AG10803 (cell line): ENCODE measurements at regions not wholly inside any gene's neighbourhood (a gene's known extent, or its start where the extent isn't known, plus 50 kb on each side); places are given as distances from the start of the nearest gene placed in this dataset.
"Not testable (repeated sequence)": the region's sequence is repeated elsewhere in the genome, so short reads cannot be mapped to it uniquely, and the experiment has no call there.

ENCODE experiments used
- DNase-seq: peaks from one replicate; pipeline ENCODE4 v3.0.0; 2010; ENCODE audit warnings: low read depth
- H3K4me3 ChIP-seq: 2 replicates; pipeline ENCODE4 v1.5.1; 2011; ENCODE audit warnings: mild to moderate bottlenecking, low read length, control low read depth
- TF ChIP-seq, protein P1 (sequence below): conservative IDR thresholded peaks from 2 replicates; pipeline ENCODE4 v1.5.1; 2011; ENCODE audit warnings: mild to moderate bottlenecking, low read length, control low read depth, inconsistent platforms

DNA sequence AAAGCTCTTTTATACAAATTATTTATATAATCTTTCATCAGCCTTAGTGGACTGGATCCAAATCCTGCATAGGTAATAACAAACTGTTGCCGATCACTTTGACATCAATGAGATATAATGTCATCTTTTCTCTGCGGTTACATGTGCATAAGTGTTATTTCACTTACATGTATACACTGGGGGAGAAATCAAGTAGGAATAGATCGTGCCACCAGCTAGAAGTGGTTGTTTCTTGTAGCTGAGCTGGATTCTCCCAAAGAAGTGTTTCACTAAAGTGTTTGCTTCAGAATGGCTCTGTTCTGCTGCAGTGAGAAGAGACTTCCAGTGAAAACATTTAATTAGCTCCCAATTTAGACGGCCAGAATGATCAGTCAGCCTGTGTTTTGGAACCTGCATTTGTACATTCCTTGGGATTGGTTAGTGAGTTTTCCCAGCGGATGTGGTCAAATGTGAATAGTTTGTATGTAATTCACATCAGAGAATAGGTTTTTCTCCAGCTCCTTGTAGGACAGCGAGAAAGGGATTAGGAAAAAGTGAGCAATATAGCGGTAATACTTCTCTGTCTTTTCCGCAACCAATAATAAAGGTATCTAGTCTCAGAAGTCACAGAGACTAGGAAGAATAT, 163.1 kb upstream of the CCN2 start:
- no peak overlapping the region for H3K4me3 ChIP-seq
- peak; percentile 56 for DNase-seq
- TF ChIP-seq, protein P1, sequence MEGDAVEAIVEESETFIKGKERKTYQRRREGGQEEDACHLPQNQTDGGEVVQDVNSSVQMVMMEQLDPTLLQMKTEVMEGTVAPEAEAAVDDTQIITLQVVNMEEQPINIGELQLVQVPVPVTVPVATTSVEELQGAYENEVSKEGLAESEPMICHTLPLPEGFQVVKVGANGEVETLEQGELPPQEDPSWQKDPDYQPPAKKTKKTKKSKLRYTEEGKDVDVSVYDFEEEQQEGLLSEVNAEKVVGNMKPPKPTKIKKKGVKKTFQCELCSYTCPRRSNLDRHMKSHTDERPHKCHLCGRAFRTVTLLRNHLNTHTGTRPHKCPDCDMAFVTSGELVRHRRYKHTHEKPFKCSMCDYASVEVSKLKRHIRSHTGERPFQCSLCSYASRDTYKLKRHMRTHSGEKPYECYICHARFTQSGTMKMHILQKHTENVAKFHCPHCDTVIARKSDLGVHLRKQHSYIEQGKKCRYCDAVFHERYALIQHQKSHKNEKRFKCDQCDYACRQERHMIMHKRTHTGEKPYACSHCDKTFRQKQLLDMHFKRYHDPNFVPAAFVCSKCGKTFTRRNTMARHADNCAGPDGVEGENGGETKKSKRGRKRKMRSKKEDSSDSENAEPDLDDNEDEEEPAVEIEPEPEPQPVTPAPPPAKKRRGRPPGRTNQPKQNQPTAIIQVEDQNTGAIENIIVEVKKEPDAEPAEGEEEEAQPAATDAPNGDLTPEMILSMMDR = no peak

DNA sequence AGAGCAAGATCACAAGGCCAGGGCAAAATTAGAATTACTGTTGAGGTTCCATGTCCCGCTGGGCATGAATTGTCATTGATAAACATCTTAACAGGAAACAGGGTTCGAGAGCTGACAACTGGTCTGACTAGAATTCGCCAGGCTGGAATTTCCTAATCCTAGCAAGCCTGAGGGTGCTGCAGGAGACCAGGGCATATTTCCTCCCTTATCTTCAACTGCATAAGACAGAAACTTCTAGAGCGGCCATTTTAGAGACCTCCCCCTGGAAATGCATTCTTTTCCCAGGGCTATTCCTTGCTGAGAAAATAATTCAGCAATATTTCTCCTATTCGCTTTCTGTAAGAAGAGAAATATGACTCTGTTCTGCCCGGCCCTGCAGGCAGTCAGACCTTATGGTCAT, 158.6 kb upstream of the CCN2 start:
- H3K4me3 ChIP-seq, DNase-seq: not testable (repeated sequence)

DNA sequence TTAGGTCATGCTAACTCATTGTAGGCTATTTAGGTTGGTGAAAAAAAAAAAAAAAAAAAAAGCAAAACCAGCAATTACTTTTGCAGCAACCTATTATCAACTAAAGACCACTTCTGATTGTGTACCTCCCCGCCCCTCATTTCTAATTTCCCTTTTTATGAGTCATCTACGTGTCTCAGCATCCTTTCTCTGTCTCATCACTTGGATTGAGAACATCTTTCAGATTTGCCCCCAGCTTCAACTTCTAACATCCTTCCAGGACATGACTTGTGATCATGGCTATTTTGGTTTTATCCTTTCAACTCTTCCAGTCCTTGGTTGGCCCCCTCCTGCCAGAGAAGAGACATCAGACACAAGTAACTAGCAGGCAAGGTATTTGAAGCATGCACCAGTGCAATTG, 156.7 kb upstream of the CCN2 start:
- DNase-seq = no peak
- TF ChIP-seq, protein P1 = no peak
- H3K4me3 ChIP-seq = no peak overlapping the region

DNA sequence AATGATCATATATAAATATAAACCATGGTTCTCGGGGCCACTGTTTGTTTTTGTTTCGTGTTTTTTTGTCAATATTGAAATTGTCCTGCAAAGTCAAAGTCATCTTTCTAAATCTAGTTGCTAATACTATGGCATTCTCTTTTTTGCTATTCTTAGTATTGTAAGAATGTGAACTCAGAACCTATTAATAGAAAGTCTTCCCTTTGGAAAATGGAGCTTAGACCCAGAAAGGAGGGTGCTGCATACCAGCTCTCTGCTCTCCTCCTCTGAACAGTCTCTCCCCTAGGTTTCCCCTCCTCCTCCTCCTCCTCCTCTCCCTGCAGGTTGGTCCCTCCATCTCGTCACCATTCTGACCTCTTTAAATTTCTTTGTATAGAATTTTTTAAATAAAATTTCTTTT, 150.4 kb upstream of the CCN2 start:
- H3K4me3 ChIP-seq = no peak overlapping the region
- no peak for DNase-seq
- TF ChIP-seq, protein P1 = no peak

DNA sequence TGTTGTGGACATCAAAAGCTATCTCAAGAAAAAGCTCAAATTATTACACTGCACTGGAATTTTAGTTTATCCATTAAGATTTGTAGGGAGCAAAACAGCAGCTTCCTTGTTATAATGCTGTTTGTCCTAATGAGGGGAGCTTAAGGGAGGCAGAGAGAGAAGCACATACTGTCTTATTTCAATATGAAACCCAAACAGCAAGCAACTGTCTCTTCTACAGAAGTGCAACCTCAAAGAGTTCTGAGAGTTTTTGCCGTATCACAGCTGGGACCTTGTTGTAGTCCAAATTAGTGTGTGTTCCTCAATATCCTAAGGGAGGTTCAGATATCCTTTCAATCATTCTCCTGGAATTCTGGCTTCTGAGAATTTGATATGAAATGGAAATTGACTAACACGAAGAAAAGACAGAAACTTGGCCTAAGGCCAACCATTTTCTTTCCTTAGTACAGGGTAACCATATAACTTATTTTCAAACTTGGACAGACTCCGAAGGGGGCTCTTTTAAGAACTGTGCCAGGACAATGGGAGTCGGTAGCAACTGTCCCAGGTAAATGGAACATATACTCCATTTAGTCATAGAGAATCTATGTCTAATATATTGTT, 149.3 kb upstream of the CCN2 start:
- no peak overlapping the region for H3K4me3 ChIP-seq
- TF ChIP-seq, protein P1 = no peak
- no peak for DNase-seq

DNA sequence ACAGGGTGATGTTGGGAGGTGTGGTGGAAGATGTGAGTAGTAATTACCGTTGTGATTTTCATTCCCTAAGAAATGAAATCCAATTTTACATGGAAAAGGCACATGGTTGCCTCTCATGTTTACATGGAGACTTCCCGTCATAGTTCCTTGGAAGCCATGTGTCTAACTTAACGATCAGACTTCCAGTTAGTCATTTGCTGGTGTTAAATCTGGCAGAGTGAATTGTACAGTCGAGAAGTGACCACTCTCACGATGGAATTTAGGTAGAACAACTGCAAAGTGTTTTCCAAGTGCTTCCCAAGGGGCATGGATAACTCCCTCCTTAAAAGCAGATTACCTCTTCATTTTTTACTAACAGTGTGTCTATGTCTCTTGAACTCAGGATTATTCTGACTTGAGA, 145.8 kb upstream of the CCN2 start:
- TF ChIP-seq, protein P1 = no peak
- peak; percentile 61 for DNase-seq

DNA sequence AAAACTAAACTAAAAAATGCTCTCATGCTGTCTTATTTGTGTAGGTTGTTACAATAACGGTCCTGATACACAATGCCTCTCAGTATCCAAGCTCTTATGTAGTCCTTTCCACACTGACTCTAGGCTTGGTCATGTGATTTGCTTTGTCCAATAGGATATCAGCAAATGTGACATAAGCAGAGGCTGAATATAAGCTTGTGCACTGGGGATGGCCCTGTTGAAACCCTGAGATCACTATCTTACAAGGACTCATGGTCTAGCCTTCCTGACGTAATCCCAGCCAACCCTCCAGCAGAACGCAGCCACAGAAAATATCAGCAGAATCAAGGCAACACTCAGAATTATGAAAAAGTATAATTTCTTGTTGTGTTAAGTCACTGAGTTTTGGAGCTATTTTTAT, 145.1 kb upstream of the CCN2 start:
- TF ChIP-seq, protein P1 = no peak
- H3K4me3 ChIP-seq = no peak overlapping the region
- peak; percentile 74 for DNase-seq

More for the DNA sequence above, 145.8 kb upstream of the CCN2 start:
- no peak overlapping the region for H3K4me3 ChIP-seq
